Psoas muscle (tissue), 7 donors: ENCODE measurements at regions not wholly inside any gene's neighbourhood (a gene's known extent, or its start where the extent isn't known, plus 50 kb on each side); places are given as distances from the start of the nearest gene placed in this dataset.

Experiments
- ATAC-seq, 4 donors: fragments of 200-7000 bp; cut with Tn5 transposase; one replicate each; pipeline ENCODE4 v1.9.1; 2020; ENCODE audit warnings: moderate library complexity in 3 of 4, mild to moderate bottlenecking in 2 of 4
- DNase-seq, 2 donors: peaks; one replicate each; pipeline ENCODE4 v3.0.0-alpha.2; 2020
- H3K27ac ChIP-seq: fragments of 200-600 bp; one replicate; pipeline ENCODE4 v1.8.0; 2022
- H3K27me3 ChIP-seq, 3 donors: fragments of 200-600 bp in 1 of 3; one replicate each; pipeline versions ENCODE4 v1.6.1 to v1.8.0; 2013 to 2022; ENCODE audit warnings: low read length in 2 of 3, mild to moderate bottlenecking in 2 of 3, moderate library complexity in 1 of 3; ENCODE audit not compliant: insufficient read depth in 3 of 3
- H3K36me3 ChIP-seq, 2 donors: fragments of 200-600 bp in 1 of 2; one replicate each; pipeline versions ENCODE4 v1.6.1 to v1.8.0; 2013 to 2022; ENCODE audit warnings: low read depth in 1 of 2, mild to moderate bottlenecking in 1 of 2, moderate library complexity in 1 of 2; ENCODE audit not compliant: insufficient read depth in 1 of 2
- H3K4me1 ChIP-seq: fragments of 200-600 bp; one replicate; pipeline ENCODE4 v1.8.0; 2022
- H3K4me3 ChIP-seq: fragments of 200-600 bp; one replicate; pipeline ENCODE4 v1.8.0; 2022; ENCODE audit warnings: mild to moderate bottlenecking
- H3K9me3 ChIP-seq: fragments of 200-600 bp; one replicate; pipeline ENCODE4 v1.8.0; 2022
- WGBS, 3 donors: extraction: QIAGEN DNeasy Blood & Tissue Kit; methylation state at CpG; one replicate each; pipeline versions ENCODE4 v1.1.6 to v1.1.7; 2013; 5-methylcytosine and 5-hydroxymethylcytosine counted together
- intact Hi-C, 2 donors: fragments of 100-400 bp; cut with DNase I; formaldehyde crosslinking; loops; one replicate each; pipeline versions ENCODE4 v1.11.0 to v1.14.2; 2022
- TF ChIP-seq, protein P1 (sequence below): fragments of 200-600 bp; IDR thresholded peaks from one replicate; pipeline ENCODE4 v1.8.0; 2022; ENCODE audit warnings: antibody characterized with exemption
- donor health status: healthy with polysubstance abuse.
- donor health status: DM: no; HTN: no; CAD: no; lungs with moderate emphysema.
- donor health status: Bipolar disorder and iron deficiency.
- donor health status: healthy.
- donor health status: DM: yes; HTN: yes; CAD: no.
- donor health status: DM: no; HTN: no; CAD: no.
- donor health status: DM: yes; HTN: yes; CAD: no.

DNA sequence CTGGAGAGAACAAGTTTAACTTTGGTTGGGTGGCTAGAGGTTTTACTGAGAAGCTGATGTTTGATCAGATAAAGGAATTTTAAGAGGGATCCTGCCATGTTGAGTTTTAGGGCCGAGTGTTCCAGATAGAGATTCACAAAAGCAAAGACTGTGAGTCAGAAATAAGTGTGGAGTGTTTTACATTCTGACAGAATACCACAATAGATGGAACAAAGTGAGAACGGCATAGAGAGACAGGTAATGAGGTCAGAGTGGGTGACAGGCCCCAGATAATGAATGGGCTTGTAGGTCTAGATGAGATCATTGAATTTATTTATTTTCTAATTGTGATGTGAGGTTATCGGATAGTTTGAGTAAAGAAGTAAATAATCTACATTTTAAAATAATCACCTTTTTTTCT is 502.6 kb downstream of the EPHA5 start:
- DNase-seq, result no peak
- WGBS, 3 donors, result 73 to 83% (median 76%) methylated on average over 3 of the region's 3 CpGs

DNA sequence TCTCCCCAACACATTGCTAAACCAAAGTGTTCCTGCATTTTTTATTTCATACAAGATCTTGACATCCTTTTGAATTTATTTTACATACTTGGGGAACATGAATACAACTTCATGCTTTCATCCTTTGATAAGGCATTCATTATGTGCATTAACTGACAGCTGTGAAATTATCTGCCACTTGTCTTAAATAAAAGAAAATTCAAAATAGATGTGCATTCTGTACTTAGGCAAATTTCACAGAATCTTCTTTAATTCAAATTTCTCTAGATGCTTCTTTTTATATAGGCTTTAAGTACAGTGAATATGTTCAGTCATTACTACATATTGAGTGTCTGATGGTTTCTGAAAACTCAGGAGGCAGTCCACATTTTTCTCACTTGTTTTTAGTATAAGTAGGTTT is 518.1 kb downstream of the EPHA5 start:
- no peaks in the 10 kb centered on the region for H3K36me3 ChIP-seq
- TF ChIP-seq, protein P1, sequence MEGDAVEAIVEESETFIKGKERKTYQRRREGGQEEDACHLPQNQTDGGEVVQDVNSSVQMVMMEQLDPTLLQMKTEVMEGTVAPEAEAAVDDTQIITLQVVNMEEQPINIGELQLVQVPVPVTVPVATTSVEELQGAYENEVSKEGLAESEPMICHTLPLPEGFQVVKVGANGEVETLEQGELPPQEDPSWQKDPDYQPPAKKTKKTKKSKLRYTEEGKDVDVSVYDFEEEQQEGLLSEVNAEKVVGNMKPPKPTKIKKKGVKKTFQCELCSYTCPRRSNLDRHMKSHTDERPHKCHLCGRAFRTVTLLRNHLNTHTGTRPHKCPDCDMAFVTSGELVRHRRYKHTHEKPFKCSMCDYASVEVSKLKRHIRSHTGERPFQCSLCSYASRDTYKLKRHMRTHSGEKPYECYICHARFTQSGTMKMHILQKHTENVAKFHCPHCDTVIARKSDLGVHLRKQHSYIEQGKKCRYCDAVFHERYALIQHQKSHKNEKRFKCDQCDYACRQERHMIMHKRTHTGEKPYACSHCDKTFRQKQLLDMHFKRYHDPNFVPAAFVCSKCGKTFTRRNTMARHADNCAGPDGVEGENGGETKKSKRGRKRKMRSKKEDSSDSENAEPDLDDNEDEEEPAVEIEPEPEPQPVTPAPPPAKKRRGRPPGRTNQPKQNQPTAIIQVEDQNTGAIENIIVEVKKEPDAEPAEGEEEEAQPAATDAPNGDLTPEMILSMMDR, result no peak
- H3K4me3 ChIP-seq, result no peak overlapping the region
- H3K9me3 ChIP-seq, result no peaks in the 10 kb centered on the region
- no peaks in the 10 kb centered on the region for H3K27me3 ChIP-seq
- DNase-seq (no peak), ATAC-seq (no peak)
- no peaks in the 10 kb centered on the region for H3K4me1 ChIP-seq
- H3K27ac ChIP-seq, result no peak overlapping the region
- intact Hi-C loops, result no loop called here

More for the DNA sequence above, 502.6 kb downstream of the EPHA5 start:
- intact Hi-C loops, result no loop called here
- no peaks in the 10 kb centered on the region for H3K9me3 ChIP-seq
- H3K4me3 ChIP-seq, result no peak overlapping the region
- H3K36me3 ChIP-seq, result no peaks in the 10 kb centered on the region
- H3K4me1 ChIP-seq, result no peaks in the 10 kb centered on the region
- TF ChIP-seq, protein P1, result no peak
- H3K27me3 ChIP-seq, result no peaks in the 10 kb centered on the region
- no peak for ATAC-seq
- H3K27ac ChIP-seq, result no peak overlapping the region

DNA sequence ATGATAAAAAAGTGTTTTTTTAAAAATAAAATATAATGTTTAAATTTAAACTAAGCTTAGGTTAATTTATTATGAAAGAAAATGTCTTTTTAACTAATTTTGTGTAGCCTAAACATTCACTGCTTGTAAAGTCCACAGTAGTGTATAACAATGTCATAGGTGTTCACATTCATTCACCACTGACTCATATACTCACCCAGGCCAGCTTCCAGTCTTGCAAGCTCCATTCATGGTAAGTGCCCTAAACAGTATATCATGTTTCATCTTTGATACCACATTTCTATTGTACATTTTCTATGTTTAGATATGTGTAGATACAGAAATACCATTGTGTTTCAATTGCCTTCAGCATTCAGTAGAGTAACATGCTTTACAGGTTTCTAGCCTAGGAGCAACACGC is 530.3 kb downstream of the EPHA5 start:
- 89 to 97% (median 94%) methylated on average over 1 of the region's 1 CpG for WGBS, 3 donors

DNA sequence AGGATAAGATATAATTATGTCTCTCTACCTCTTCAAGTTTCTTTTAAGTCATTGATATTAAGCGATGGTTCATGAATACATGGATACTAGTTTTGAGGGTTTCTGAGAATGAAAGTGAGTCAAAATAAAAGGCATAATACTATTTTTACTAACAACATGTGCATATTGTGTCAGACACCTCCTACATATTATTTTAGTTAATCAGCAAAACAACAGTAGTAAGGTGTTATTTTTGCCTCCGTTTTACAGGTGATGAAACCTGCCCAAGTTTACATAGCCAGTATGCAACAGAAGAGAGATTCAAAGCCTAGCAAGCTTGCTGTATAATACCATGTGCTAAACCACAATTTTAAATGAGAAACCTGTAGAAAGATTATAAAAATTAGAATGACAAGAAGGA is 544.1 kb downstream of the EPHA5 start:
- 85 to 86% (median 86%) methylated on average over 2 of the region's 2 CpGs for WGBS, 3 donors
- TF ChIP-seq, protein P1, result no peak
- no peaks in the 10 kb centered on the region for H3K4me1 ChIP-seq
- ATAC-seq, result no peak
- no peaks in the 10 kb centered on the region for H3K36me3 ChIP-seq
- DNase-seq, result no peak
- H3K4me3 ChIP-seq, result no peak overlapping the region
- intact Hi-C loops, result no loop called here
- no peaks in the 10 kb centered on the region for H3K27me3 ChIP-seq
- H3K27ac ChIP-seq, result no peak overlapping the region
- H3K9me3 ChIP-seq, result no peaks in the 10 kb centered on the region

More for the DNA sequence above, 530.3 kb downstream of the EPHA5 start:
- no peaks in the 10 kb centered on the region for H3K36me3 ChIP-seq
- no peaks in the 10 kb centered on the region for H3K4me1 ChIP-seq
- DNase-seq (no peak), ATAC-seq (no peak)
- no peak overlapping the region for H3K4me3 ChIP-seq
- no peaks in the 10 kb centered on the region for H3K9me3 ChIP-seq
- TF ChIP-seq, protein P1, result no peak
- intact Hi-C loops, result no loop called here
- H3K27me3 ChIP-seq, result no peaks in the 10 kb centered on the region
- no peak overlapping the region for H3K27ac ChIP-seq

DNA sequence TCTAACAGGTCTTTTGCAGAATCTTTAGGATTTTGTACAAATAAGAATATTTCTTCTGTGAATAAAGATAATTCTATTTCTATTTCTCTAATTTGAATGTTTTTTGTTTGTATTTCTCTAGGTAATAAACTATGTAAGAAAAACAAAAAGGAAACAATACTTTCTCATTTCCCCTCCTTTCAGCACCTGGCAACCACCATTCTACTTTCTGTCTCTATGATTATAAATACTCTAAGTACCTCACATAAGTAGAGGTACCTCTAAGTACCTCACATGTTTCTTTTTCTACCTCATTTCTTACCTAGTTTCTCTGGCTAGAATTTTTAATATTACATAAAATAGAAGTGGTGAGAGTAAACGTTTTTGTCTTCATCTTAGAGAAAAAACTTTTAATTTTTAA is 550.0 kb downstream of the EPHA5 start:
- H3K27me3 ChIP-seq, result no peaks in the 10 kb centered on the region
- H3K27ac ChIP-seq, result no peak overlapping the region
- TF ChIP-seq, protein P1, result no peak
- no peak for ATAC-seq
- H3K9me3 ChIP-seq, result no peaks in the 10 kb centered on the region
- H3K4me1 ChIP-seq, result no peaks in the 10 kb centered on the region
- intact Hi-C loops, result no loop called here
- no peaks in the 10 kb centered on the region for H3K36me3 ChIP-seq
- no peak overlapping the region for H3K4me3 ChIP-seq
- WGBS, 3 donors, result 20 to 31% (median 30%) methylated on average over 1 of the region's 1 CpG
- DNase-seq, result no peak
